ENCODE measurements at regions not wholly inside any gene's neighbourhood (a gene's known extent, or its start where the extent isn't known, plus 50 kb on each side); places are given as distances from the start of the nearest gene placed in this dataset.
A peak's percentile ranks its signal among the peaks of the same experiment; 100 is the strongest.

DNA sequence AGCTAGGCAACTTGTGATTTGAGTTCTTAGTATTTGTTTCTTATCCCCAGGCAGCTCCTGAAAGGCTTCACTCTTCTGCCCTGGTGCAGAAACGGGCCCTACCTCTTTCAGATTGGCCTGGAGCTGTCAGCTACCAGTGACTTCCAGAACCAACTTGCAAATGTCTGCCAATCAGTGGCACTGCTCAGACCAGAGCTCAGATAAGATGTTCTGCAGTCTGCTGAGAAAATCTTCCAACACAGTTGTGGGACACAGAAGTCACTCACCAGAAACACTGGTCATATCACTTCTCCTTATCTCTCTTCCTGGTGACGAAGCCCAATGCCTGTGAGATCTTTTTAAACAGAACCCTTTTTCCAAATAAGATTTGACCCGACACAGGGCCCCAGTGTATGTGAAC, 81.9 kb upstream of the DUSP5 start:
- intact Hi-C loops (cut with DNase I): no loop called here
- Histone ChIP-seq H3K27ac (no peak overlapping the region), H3K4me1 (peaks cover 7% of the 10 kb centered on the region), H3K36me3 (no peaks in the 10 kb centered on the region), H3K9me3 (no peaks in the 10 kb centered on the region), H3K4me3 (no peak overlapping the region), H3K27me3 (no peaks in the 10 kb centered on the region)
- DNase-seq (no peak), ATAC-seq (no peak)
- TF ChIP-seq, protein P1, sequence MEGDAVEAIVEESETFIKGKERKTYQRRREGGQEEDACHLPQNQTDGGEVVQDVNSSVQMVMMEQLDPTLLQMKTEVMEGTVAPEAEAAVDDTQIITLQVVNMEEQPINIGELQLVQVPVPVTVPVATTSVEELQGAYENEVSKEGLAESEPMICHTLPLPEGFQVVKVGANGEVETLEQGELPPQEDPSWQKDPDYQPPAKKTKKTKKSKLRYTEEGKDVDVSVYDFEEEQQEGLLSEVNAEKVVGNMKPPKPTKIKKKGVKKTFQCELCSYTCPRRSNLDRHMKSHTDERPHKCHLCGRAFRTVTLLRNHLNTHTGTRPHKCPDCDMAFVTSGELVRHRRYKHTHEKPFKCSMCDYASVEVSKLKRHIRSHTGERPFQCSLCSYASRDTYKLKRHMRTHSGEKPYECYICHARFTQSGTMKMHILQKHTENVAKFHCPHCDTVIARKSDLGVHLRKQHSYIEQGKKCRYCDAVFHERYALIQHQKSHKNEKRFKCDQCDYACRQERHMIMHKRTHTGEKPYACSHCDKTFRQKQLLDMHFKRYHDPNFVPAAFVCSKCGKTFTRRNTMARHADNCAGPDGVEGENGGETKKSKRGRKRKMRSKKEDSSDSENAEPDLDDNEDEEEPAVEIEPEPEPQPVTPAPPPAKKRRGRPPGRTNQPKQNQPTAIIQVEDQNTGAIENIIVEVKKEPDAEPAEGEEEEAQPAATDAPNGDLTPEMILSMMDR (IDR thresholded peaks at IDR 0.05): no peak

- TF ChIP-seq, protein P1 (IDR thresholded peaks at IDR 0.05): no peak
- H3K27me3 ChIP-seq: no peaks in the 10 kb centered on the region
- H3K27ac ChIP-seq: no peak overlapping the region
- intact Hi-C loops (cut with DNase I): no loop called here
- no peak overlapping the region for H3K4me3 ChIP-seq
- H3K9me3 ChIP-seq: no peaks in the 10 kb centered on the region
- ATAC-seq: peak; percentile 53
- DNase-seq: no peak
- no peaks in the 10 kb centered on the region for H3K36me3 ChIP-seq
- H3K4me1 ChIP-seq: peaks cover 7% of the 10 kb centered on the region
These were observed 80.7 kb upstream of the DUSP5 start for GRCh38 chr10:110416776-110417711.

- H3K36me3 ChIP-seq: no peaks in the 10 kb centered on the region
- TF ChIP-seq, protein P1 (IDR thresholded peaks at IDR 0.05): no peak
- no peak overlapping the region for H3K27ac ChIP-seq
- intact Hi-C loops (cut with DNase I): no loop called here
- no peaks in the 10 kb centered on the region for H3K9me3 ChIP-seq
- no peak overlapping the region for H3K4me3 ChIP-seq
- H3K4me1 ChIP-seq: peaks cover 7% of the 10 kb centered on the region
- DNase-seq: no peak
- no peak for ATAC-seq
- H3K27me3 ChIP-seq: no peaks in the 10 kb centered on the region
These were observed 79.5 kb upstream of the DUSP5 start for GRCh38 chr10:110418218-110418617.

DNA sequence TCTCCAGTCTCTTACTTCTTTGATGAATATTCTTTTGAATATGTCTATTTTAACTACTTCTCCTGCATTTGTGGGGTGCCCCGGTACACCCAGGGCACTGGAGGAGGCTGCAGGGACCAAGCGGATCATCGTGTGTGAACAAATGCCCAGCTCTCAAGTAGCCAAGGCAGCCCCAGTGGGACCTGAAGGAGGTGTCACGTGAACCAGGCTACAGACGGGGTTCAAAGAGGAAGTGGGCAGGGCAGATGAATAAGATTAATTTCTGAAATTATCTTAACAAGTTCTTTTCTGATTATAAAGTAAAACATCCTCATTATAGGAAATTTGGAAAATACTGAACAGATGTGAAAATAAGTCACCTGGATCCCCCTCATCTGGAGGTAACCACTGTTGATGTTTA, 78.4 kb upstream of the DUSP5 start:
- Histone ChIP-seq H3K27ac (no peak overlapping the region), H3K4me1 (peaks cover 7% of the 10 kb centered on the region), H3K36me3 (no peaks in the 10 kb centered on the region), H3K9me3 (no peaks in the 10 kb centered on the region), H3K4me3 (no peak overlapping the region), H3K27me3 (no peaks in the 10 kb centered on the region)
- ATAC-seq (no peak), DNase-seq (no peak)
- TF ChIP-seq, protein P1 (IDR thresholded peaks at IDR 0.05): no peak
- intact Hi-C loops (cut with DNase I): no loop called here

- Histone ChIP-seq H3K27ac (no peak overlapping the region), H3K4me1 (peaks cover 4% of the 10 kb centered on the region), H3K9me3 (no peaks in the 10 kb centered on the region), H3K36me3 (no peaks in the 10 kb centered on the region), H3K4me3 (no peak overlapping the region), H3K27me3 (no peaks in the 10 kb centered on the region)
- ATAC-seq: peak; percentile 57
- intact Hi-C loops (cut with DNase I): no loop called here
- no peak for DNase-seq
- TF ChIP-seq, protein P1 (IDR thresholded peaks at IDR 0.05): no peak
These were observed 77.1 kb upstream of the DUSP5 start for GRCh38 chr10:110420401-110421193.
